ENCODE measurements at regions not wholly inside any gene's neighbourhood (a gene's known extent, or its start where the extent isn't known, plus 50 kb on each side); places are given as distances from the start of the nearest gene placed in this dataset.

GRCh38 chr6:82066991-82067411, 180.5 kb downstream of the IBTK start:
- no peak for DNase-seq (ENCODE audit: low spot score in 2 of 2)
- H3K4me1 ChIP-seq, result peaks cover 0 to 1% of the 10 kb centered on the region in 2 donors
- H3K27me3 ChIP-seq, result no peaks in the 10 kb centered on the region
- no peak overlapping the region for H3K27ac ChIP-seq
- TF ChIP-seq, protein P1, sequence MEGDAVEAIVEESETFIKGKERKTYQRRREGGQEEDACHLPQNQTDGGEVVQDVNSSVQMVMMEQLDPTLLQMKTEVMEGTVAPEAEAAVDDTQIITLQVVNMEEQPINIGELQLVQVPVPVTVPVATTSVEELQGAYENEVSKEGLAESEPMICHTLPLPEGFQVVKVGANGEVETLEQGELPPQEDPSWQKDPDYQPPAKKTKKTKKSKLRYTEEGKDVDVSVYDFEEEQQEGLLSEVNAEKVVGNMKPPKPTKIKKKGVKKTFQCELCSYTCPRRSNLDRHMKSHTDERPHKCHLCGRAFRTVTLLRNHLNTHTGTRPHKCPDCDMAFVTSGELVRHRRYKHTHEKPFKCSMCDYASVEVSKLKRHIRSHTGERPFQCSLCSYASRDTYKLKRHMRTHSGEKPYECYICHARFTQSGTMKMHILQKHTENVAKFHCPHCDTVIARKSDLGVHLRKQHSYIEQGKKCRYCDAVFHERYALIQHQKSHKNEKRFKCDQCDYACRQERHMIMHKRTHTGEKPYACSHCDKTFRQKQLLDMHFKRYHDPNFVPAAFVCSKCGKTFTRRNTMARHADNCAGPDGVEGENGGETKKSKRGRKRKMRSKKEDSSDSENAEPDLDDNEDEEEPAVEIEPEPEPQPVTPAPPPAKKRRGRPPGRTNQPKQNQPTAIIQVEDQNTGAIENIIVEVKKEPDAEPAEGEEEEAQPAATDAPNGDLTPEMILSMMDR (IDR thresholded peaks at IDR 0.05), result no peak
- intact Hi-C loops (cut with DNase I), result no loop called here
- H3K36me3 ChIP-seq, result no peaks in the 10 kb centered on the region
- H3K4me3 ChIP-seq, result no peak overlapping the region
- H3K9me3 ChIP-seq, result no peaks in the 10 kb centered on the region

GRCh38 chr6:82066196-82066595, 181.3 kb downstream of the IBTK start:
- no peak for DNase-seq (ENCODE audit: low spot score in 2 of 2)
- H3K27me3 ChIP-seq, result no peaks in the 10 kb centered on the region
- no peaks in the 10 kb centered on the region for H3K4me1 ChIP-seq
- TF ChIP-seq, protein P1 (IDR thresholded peaks at IDR 0.05), result no peak
- no peak overlapping the region for H3K4me3 ChIP-seq
- H3K9me3 ChIP-seq, result no peaks in the 10 kb centered on the region
- no peaks in the 10 kb centered on the region for H3K36me3 ChIP-seq
- no peak overlapping the region for H3K27ac ChIP-seq
- intact Hi-C loops (cut with DNase I), result no loop called here

DNA sequence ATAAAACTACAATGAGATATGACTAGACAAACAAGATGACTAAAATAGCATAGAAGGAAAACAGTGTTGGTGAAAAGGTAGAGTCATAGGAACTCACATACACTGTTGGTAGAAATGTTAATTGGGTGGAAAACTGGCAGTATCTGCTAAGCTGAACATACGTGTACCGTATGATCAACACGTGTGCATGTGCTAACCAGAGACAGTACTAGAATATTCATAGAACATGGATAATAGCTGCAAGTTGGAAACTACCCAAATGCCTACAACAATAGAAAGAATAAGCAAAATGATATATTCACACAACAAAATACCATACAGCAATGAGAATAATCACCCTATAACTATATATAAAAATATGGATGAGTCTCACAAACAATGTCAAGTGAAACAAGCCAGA, 184.0 kb downstream of the IBTK start:
- no peak overlapping the region for H3K27ac ChIP-seq
- no peak for DNase-seq (ENCODE audit: low spot score in 2 of 2)
- H3K27me3 ChIP-seq, result no peaks in the 10 kb centered on the region
- intact Hi-C loops (cut with DNase I), result no loop called here
- TF ChIP-seq, protein P1 (IDR thresholded peaks at IDR 0.05), result no peak
- H3K9me3 ChIP-seq, result no peaks in the 10 kb centered on the region
- H3K36me3 ChIP-seq, result no peaks in the 10 kb centered on the region
- no peaks in the 10 kb centered on the region for H3K4me1 ChIP-seq
- H3K4me3 ChIP-seq, result no peak overlapping the region

- DNase-seq (ENCODE audit: low spot score in 2 of 2), result no peak
- intact Hi-C loops (cut with DNase I), result no loop called here
- Histone ChIP-seq H3K36me3 (no peaks in the 10 kb centered on the region), H3K27me3 (no peaks in the 10 kb centered on the region), H3K4me3 (no peak overlapping the region), H3K4me1 (peaks cover 0 to 4% of the 10 kb centered on the region in 2 donors), H3K27ac (no peak overlapping the region), H3K9me3 (no peaks in the 10 kb centered on the region)
- TF ChIP-seq, protein P1 (IDR thresholded peaks at IDR 0.05), result no peak
Observed at GRCh38 chr6:82062219-82062618, 185.3 kb downstream of the IBTK start.

- Histone ChIP-seq H3K36me3 (no peaks in the 10 kb centered on the region), H3K9me3 (no peaks in the 10 kb centered on the region), H3K27me3 (no peaks in the 10 kb centered on the region), H3K4me1 (peaks cover 0 to 4% of the 10 kb centered on the region in 2 donors), H3K4me3 (no peak overlapping the region), H3K27ac (no peak overlapping the region)
- DNase-seq (ENCODE audit: low spot score in 2 of 2), result no peak
- intact Hi-C loops (cut with DNase I), result no loop called here
- TF ChIP-seq, protein P1 (IDR thresholded peaks at IDR 0.05), result no peak
Observed at GRCh38 chr6:82057846-82058554, 189.5 kb downstream of the IBTK start.
